Loucy (cell line): ENCODE measurements at regions not wholly inside any gene's neighbourhood (a gene's known extent, or its start where the extent isn't known, plus 50 kb on each side); places are given as distances from the start of the nearest gene placed in this dataset.

Experiments used
- EZH2phosphoT487 ChIP-seq: fragments of 200-600 bp; IDR thresholded peaks from 2 replicates; pipeline ENCODE4 v1.6.1; 2018; ENCODE audit warnings: antibody characterized with exemption, mild to moderate bottlenecking, moderate library complexity, borderline replicate concordance
- TF ChIP-seq, protein P1 (sequence below): fragments of 200-600 bp; sonication (generic); conservative IDR thresholded peaks from 2 replicates; pipeline ENCODE4 v1.5.1; 2014; ENCODE audit warnings: mild to moderate bottlenecking, antibody characterized with exemption, low read length

DNA sequence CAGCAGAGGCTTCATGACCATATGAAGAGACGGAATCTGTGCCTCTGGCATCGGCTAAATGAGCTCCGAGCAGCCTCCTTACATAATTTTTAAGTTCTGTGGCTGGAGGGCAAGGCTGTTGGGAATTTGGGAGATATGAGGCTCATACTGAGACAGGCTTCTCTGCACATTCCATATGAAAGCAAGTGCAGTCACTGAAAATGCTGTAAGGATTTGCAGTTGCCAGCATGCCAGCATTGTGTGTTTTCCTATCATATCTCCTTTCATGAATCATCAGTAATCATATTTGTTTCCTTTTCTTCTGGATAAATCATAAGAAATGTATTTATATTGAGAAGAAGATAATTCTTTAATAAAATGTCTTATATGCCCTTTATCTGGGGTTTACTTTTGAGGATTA is 775.4 kb downstream of the SEMA5A start:
- TF ChIP-seq, protein P1, sequence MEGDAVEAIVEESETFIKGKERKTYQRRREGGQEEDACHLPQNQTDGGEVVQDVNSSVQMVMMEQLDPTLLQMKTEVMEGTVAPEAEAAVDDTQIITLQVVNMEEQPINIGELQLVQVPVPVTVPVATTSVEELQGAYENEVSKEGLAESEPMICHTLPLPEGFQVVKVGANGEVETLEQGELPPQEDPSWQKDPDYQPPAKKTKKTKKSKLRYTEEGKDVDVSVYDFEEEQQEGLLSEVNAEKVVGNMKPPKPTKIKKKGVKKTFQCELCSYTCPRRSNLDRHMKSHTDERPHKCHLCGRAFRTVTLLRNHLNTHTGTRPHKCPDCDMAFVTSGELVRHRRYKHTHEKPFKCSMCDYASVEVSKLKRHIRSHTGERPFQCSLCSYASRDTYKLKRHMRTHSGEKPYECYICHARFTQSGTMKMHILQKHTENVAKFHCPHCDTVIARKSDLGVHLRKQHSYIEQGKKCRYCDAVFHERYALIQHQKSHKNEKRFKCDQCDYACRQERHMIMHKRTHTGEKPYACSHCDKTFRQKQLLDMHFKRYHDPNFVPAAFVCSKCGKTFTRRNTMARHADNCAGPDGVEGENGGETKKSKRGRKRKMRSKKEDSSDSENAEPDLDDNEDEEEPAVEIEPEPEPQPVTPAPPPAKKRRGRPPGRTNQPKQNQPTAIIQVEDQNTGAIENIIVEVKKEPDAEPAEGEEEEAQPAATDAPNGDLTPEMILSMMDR: no peak
- no peak for TF ChIP-seq EZH2phosphoT487
